Hematopoietic multipotent progenitor cell (in vitro differentiated cells): ENCODE measurements at regions not wholly inside any gene's neighbourhood (a gene's known extent, or its start where the extent isn't known, plus 50 kb on each side); places are given as distances from the start of the nearest gene placed in this dataset.
"Not testable (repeated sequence)": the region's sequence is repeated elsewhere in the genome, so short reads cannot be mapped to it uniquely, and the experiment has no call there.

ENCODE experiments used
- DNase-seq, 3 donors: peaks; one replicate each; pipeline ENCODE4 v3.0.0-alpha.2; 2011 to 2015; ENCODE audit warnings: low read depth in 2 of 3, low spot score in 2 of 3

DNA sequence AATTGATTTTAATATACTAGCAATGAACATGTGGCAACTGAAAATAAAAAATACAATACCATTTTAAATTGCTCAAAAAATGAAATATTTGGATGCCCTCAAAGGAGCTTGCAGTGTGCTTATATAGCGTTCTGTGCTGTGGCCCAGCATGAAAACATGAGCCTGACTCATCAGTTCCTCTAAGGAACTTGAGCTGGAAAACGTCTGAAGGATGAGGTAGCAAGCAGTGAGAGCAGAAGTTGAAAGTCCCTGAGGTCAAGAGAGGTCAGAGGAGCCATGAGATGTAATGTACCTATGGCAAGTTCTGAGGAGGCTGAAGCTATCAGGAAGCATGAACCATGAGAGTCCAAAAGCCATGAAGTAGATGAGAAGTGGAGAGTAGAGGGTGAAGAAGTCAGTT lies 59.7 kb downstream of the HMGB3 start:
- DNase-seq, result no peak

GRCh38 chrX:151066373-151066772 lies 83.2 kb downstream of the HMGB3 start:
- DNase-seq, result not testable (repeated sequence)

DNA sequence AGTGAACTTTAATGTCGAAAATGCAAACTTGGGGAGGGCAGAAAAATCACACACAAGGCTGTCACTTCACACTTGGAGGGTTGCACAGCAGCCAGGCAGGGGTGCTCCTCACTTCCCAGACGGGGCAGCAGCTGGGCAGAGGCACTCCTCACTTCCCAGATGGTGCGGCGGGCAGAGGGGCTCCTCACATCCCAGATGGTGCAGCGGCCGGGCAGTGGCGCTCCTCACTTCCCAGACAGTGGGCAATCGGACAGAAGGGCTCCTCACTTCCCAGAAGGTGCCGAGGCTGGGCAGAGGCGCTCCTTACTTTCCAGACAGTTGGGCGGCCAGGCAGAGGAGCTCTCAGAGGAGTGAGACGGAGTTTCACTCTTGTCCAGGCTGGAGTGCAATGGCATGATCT lies 90.6 kb downstream of the HMGB3 start:
- no peak for DNase-seq

DNA sequence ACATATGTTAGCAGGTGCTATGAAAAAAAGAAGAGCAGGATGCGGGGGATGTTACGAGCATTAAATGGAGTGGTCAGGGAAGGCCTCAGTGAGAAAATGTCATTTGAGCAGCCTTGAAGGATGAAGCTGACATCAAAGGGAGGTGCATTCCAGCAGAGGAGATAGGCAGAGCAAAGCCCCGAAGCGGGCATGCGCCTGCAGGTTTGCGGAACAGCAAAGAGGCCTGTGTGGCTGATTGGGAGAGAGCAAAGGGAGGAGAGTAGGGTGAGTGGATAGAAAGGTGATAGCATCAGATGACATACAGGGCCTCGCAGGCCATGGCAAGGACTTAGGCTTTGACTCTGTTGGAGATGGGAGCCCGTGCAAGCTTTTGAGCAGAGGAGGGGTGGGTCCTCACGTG lies 95.4 kb upstream of the GPR50 start:
- no peak for DNase-seq

DNA sequence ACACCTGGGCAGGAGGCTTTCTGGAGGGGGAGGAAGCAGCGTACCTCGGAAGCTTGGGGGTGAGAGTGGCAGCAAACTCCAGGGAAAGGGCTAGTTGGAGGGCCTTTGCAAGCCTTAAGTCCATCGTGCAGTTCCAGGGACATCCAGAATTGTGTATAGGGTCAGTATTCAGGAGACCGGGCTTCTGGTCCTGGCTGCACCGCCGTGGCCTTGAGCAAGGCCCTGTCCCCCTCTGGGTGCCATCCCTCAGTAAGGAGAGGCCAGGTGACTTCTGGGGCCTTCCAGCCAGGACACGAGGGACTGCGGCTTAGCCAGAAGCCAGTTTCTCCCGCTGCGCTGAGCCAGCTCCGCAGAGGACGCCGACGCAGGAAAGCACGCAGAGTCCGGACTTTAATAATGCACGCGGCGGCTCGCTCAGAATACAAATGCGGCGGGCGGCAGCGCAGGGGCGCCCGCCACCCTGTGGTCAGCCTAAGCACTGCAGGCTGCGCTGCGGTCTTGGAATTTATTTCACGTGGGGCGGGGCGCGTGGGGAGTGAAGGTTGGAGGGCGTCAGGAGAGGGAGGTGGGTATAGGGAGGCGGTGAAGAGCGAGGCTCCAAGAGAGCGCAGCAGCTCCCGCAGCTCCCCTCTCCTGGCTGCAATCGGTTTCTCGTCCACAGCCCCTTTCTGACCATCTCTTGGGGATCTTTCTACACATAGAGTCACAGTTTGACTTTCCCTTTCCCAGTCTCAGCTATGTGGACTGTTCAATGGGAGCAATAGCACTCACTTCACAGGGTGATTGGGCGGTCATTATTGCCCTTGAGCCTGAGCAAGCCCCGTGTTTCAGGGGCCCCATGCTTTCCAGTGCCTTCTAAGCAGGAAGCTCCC lies 94.1 kb upstream of the GPR50 start:
- peak; percentile 21 to 64 (median 35) for DNase-seq

GRCh38 chrX:151084454-151084853 lies 91.9 kb upstream of the GPR50 start:
- no peak for DNase-seq

DNA sequence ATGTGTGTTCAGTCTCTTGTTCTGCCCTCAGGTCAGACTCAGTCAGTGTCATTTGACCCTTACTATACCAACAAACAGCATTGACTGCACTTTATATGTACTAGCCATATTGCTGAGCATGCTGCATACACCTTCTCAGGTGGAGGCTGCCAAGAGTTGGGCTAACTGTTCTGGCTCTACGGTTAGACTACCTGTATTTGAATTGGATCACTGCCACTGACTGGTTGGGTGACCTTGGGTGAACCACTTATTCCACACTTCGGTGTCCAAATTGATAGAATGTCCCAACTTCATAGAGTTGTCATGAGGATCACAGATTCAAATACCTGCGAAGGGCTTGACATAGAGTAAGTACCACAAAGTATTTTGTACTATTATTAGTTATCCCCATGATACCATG lies 91.2 kb upstream of the GPR50 start:
- DNase-seq, result no peak

GRCh38 chrX:151088221-151088620 lies 88.2 kb upstream of the GPR50 start:
- DNase-seq, result no peak

DNA sequence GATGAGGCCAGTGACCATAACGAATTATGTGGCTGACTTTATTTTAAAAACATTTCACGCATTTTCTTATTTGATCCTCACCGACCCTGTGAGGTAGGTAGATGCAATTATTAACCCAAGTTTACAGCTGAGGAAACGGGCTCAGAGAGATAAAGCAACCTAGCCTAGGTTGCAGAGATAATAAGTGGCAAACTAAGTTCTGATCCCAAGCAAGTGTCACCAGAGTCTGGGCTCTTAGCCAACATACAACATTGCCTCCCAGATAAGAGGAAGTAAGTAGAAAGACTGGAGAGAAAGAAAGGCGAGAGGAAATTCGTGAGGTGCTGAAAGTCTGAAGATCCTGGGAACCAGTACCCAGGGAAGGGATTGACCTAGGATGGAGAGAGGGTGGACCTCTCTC lies 77.4 kb upstream of the GPR50 start:
- DNase-seq, result peak in 2 of 3 donors; percentile 19 to 63

- no peak for DNase-seq
Observed at GRCh38 chrX:151100799-151101198, 75.6 kb upstream of the GPR50 start.

DNA sequence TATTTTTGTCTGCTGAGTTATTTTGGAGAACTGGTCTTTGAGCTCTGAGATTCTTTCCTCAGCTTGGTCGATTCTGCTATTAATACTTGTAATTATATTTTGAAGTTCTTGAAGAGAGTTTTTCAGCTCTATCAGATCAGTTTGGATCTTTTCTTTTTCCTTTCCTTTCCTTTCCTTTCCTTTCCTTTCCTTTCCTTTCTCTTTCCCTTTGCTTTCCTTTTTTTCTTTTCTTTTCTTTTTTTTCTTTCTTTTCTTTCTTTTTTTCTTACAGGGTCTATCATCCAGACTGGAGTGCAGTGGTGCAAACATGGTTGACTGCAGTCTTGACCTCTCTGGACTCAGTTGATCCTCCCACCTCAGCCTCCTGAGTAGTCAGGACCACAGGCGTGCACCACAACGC lies 63.2 kb upstream of the GPR50 start:
- not testable (repeated sequence) for DNase-seq
